Caki2 (cell line): ENCODE measurements at regions not wholly inside any gene's neighbourhood (a gene's known extent, or its start where the extent isn't known, plus 50 kb on each side); places are given as distances from the start of the nearest gene placed in this dataset.

Source experiments
- DNase-seq: peaks from one replicate; pipeline ENCODE4 v3.0.0-alpha.2; 2015; ENCODE audit warnings: low read depth
- in situ Hi-C: cut with HindIII; loops from 2 replicates; pipeline ENCODE4 v1.10.0; 2016; ENCODE audit warnings: low sequenced_read_pairs, low pct_unique_long_range_greater_than_20kb, mixed read lengths

GRCh38 chr5:88552426-88552825 is 283.8 kb upstream of the TMEM161B start:
- DNase-seq = no peak
- in situ Hi-C loops = no loop called here

DNA sequence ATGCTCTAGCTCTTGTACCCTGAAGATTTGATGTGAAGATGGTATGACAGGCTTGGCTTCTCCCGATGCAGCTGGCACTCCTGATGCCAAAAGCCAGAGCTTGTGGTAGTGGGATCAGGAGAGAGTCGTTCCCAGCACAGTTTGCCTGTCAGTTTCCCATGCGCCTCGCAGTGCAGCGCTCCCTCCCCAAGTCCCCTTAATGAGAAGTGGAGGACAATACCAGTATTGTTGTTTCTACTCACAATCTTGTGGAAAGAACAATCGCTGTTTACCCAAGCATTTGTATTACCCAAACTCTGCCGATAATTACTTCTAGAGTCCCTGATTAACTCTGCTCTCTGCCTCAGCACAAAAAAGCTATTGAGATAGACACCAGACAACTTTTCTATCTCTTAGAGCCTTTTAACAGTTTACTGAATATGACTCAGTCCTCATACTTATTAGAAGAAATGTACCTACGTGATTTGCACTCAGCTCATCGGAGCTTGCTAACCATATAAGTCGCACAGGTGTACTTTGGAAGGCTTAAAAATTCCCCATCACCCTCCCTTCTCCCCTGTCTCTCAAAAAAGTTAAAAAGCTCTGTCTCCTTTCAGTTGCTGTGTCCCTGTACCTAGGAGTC is 283.2 kb upstream of the TMEM161B start:
- DNase-seq = no peak

GRCh38 chr5:88550736-88551135 is 282.1 kb upstream of the TMEM161B start:
- in situ Hi-C loops = no loop called here
- no peak for DNase-seq

More for the DNA sequence above, 283.2 kb upstream of the TMEM161B start:
- in situ Hi-C loops = no loop called here

- DNase-seq = no peak
- in situ Hi-C loops = no loop called here
Measured at GRCh38 chr5:88548136-88548805, 279.6 kb upstream of the TMEM161B start.

GRCh38 chr5:88545338-88545737 is 276.7 kb upstream of the TMEM161B start:
- no peak for DNase-seq
- in situ Hi-C loops = no loop called here

DNA sequence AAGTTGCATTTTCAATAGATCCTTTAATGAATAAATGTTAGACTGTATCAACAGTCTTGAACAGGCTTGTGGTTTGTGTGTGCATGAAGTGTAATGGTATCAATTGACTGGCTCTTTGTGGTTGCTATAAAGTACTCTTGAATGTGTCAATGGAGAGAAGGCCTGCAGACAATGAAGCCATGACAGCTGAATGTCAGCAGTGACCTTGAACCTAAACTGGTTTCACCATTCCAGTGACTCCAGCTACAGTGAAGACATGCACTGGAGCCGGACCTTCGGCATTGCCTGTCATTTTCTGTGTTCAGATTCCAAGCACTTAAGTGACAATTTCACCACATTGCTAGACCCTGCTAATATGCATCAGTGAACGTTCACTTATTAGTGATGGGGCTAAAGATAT is 276.0 kb upstream of the TMEM161B start:
- in situ Hi-C loops = no loop called here
- no peak for DNase-seq

DNA sequence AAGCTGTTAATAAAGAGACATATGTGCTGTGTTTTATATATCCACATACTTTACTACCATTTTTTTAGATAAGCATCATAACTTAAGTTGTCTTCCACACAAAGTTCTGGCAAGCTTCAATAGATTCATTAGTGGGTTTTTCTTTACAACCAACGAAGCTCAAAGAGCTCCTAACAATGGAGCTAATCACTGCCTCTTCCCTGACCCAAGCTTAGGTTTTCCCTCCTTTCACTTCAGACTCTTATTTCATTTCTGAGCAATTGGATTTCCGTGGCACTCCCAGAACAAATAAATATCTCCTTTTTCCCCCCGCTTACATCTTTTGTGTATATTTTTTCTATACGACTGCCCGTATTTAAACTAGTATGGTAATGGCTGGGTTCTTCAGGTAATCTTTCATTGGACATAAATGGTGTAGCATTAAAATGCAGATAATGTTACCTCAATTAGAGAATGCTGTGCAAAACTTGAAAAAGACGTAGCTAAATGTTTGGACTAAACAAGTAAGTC is 275.5 kb upstream of the TMEM161B start:
- in situ Hi-C loops = no loop called here
- no peak for DNase-seq

GRCh38 chr5:88542786-88543185 is 274.1 kb upstream of the TMEM161B start:
- in situ Hi-C loops = no loop called here
- no peak for DNase-seq

GRCh38 chr5:88540471-88541115 is 271.9 kb upstream of the TMEM161B start:
- in situ Hi-C loops = no loop called here
- DNase-seq = no peak

DNA sequence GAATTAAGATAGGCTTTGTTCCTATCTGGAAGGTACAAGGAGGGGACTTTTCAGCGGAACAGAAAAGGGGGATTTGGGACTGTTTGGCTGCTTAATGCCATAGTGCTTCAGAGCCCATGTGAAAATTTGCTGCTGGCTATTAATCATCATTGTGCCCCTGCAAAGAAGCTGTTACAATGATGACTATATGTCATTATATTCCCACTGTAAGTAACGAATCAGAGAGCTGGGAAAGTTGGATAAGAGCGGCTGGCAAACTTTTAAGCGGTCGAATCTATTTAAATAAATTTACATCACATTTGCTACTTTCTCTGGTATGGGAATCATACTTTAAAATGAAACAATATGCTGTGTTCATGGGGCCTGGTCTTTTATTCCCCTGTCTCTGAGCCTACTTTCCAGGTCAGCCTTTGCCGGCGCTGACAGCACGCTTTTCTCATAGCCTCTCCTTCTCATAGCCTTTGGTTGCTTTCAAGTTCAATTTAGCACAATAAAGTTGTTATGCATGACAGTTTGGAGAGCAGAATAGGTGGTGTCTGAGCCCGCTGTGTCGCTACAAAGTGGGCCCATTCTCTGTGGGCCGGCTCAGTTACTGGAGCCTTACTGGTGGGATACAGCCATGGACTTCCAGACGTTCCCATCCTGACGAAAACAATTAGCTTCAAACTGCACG is 271.2 kb upstream of the TMEM161B start:
- in situ Hi-C loops = no loop called here
- no peak for DNase-seq

DNA sequence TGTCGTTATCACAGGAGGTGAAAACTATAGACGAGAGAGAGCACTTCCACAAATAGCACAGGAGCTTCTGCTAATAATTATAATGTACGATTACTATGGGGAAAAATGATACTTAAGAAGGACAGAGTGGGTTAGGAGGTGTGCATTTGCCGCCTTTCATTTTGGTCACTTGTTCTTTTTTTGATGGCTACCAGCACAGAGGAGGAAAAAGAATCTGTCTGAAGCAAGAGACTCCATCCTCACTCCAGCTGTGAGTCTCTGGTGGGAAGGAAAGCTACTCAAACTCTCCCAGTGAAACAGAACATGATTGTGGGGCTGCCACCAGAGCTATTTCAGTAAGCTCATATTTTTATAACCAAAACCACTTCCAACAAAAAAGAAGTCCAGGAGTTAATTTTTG is 270.4 kb upstream of the TMEM161B start:
- DNase-seq = no peak
- in situ Hi-C loops = no loop called here

- in situ Hi-C loops = no loop called here
- DNase-seq = no peak
Measured at GRCh38 chr5:88536146-88536545, 267.5 kb upstream of the TMEM161B start.

DNA sequence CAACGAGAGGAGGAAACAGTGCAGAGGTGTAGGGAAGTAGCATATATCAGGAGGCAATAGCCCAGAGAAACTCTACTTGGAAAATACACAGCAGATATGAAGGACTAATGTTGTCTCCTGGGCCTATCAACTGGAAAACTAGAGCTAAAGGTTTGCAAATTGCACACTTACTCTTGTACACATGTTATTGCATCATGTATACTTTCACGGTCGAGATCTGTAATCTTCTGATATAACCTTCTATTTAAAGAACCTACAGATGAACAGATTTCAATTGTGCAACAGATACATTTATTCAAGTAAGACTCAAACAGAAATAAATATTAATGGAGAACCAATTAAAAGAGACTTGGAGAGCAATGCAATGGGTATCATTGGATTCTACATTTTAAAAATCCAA is 256.3 kb upstream of the TMEM161B start:
- in situ Hi-C loops = no loop called here
- DNase-seq = no peak

GRCh38 chr5:88519066-88519465 is 250.4 kb upstream of the TMEM161B start:
- in situ Hi-C loops = no loop called here
- no peak for DNase-seq

- DNase-seq = no peak
- in situ Hi-C loops = no loop called here
Measured at GRCh38 chr5:88518131-88519016, 249.7 kb upstream of the TMEM161B start.

DNA sequence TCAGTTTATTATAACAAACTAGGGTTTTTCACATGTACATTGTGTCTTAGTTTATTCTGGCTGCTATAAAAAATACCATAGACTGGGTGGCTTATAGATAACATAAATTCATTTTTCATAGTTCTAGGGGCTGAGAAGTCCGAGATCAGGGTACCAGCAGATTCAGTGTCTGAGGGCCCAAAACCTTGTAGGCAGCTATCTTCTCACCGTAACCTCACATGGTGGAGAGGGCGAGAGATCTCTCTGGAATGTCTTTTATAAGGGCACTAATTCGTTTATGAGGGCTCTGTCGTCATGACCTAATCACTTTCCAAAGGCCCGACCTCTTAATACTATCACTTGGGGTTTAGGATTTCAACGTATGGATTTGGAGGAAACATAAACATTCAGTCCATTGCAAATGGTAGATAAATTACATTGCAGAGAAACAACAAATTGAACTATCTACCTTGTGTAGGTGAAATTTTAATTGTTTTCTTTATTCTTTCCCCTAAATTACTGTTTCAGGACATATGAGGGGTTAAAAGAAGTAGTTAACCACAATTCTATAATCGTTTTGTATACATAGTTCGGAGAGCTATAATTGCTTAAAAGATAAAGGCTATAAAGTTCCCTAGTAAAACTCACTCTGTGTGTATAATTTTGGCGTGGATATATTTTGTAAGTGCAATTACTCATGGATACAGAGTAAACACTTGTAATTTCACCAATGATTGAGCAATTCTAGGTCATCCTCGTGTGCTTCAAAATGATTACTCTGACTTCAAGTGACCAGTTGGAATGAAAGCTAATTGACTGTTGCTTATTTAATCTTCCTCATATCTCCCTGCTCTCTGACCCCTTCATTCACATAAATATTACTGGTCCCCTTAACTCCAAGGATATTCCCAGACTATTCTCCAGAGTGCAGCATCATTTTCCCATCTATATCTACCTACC is 247.5 kb upstream of the TMEM161B start:
- in situ Hi-C loops = no loop called here
- DNase-seq = no peak

- no peak for DNase-seq
- in situ Hi-C loops = no loop called here
Measured at GRCh38 chr5:88515068-88515467, 246.4 kb upstream of the TMEM161B start.
